H54 (cell line): ENCODE measurements at regions not wholly inside any gene's neighbourhood (a gene's known extent, or its start where the extent isn't known, plus 50 kb on each side); places are given as distances from the start of the nearest gene placed in this dataset.

Experiments
- DNase-seq: peaks from one replicate; pipeline ENCODE4 v3.0.0; 2011; ENCODE audit warnings: low spot score, mixed read lengths; ENCODE audit not compliant: insufficient read length
- FAIRE-seq: peaks from 3 replicates; lab custom pipeline; 2011; peaks lifted over from hg19 to GRCh38; lab: Jason Lieb, UNC
- POLR2A ChIP-seq: IDR thresholded peaks from 2 replicates; pipeline ENCODE4 v1.6.1; 2011; ENCODE audit warnings: low read depth, mild to moderate bottlenecking, low read length

- DNase-seq: no peak
- no peak for TF ChIP-seq POLR2A
- FAIRE-seq: no peak
These were observed 109.8 kb upstream of the AGR3 start for GRCh38 chr7:16991551-16991950.

GRCh38 chr7:16993543-16993942 is 111.8 kb upstream of the AGR3 start:
- FAIRE-seq (no peak), DNase-seq (no peak)
- TF ChIP-seq POLR2A: no peak

- no peak for TF ChIP-seq POLR2A
- DNase-seq: no peak
- FAIRE-seq: no peak
These were observed 116.8 kb upstream of the AGR3 start for GRCh38 chr7:16998481-16999051.

- FAIRE-seq (no peak), DNase-seq (no peak)
- TF ChIP-seq POLR2A: no peak
These were observed 117.9 kb upstream of the AGR3 start for GRCh38 chr7:16999541-17000267.

GRCh38 chr7:17005271-17005670 is 123.5 kb upstream of the AGR3 start:
- TF ChIP-seq POLR2A: no peak
- no peak for DNase-seq
- FAIRE-seq: no peak

- FAIRE-seq: peak; percentile 93
- peak; percentile 20 for DNase-seq
These were observed 126.1 kb upstream of the AGR3 start for GRCh38 chr7:17007841-17008240.

GRCh38 chr7:17009007-17009719 is 127.4 kb upstream of the AGR3 start:
- FAIRE-seq: peak; percentile 27

More at GRCh38 chr7:17007841-17008240, 126.1 kb upstream of the AGR3 start:
- no peak for TF ChIP-seq POLR2A

GRCh38 chr7:17009933-17010332 is 128.2 kb upstream of the AGR3 start:
- no peak for FAIRE-seq
- no peak for TF ChIP-seq POLR2A
- no peak for DNase-seq

More at GRCh38 chr7:17009007-17009719, 127.4 kb upstream of the AGR3 start:
- no peak for DNase-seq
- TF ChIP-seq POLR2A: no peak

- FAIRE-seq: no peak
- no peak for TF ChIP-seq POLR2A
- no peak for DNase-seq
These were observed 129.0 kb upstream of the AGR3 start for GRCh38 chr7:17010637-17011300.

GRCh38 chr7:17013204-17013603 is 131.4 kb upstream of the AGR3 start:
- FAIRE-seq (no peak), DNase-seq (no peak)
- no peak for TF ChIP-seq POLR2A

- no peak for FAIRE-seq
- no peak for TF ChIP-seq POLR2A
- no peak for DNase-seq
These were observed 132.9 kb upstream of the AGR3 start for GRCh38 chr7:17014686-17015085.

GRCh38 chr7:17015598-17016031 is 133.8 kb upstream of the AGR3 start:
- FAIRE-seq (no peak), DNase-seq (no peak)
- TF ChIP-seq POLR2A: no peak

GRCh38 chr7:17016402-17017010 is 134.7 kb upstream of the AGR3 start:
- no peak for FAIRE-seq
- DNase-seq: no peak
- no peak for TF ChIP-seq POLR2A
